B cell (primary cell): ENCODE measurements at regions not wholly inside any gene's neighbourhood (a gene's known extent, or its start where the extent isn't known, plus 50 kb on each side); places are given as distances from the start of the nearest gene placed in this dataset.

Source experiments
- ATAC-seq: fragments of 200-7000 bp; cut with Tn5 transposase; one replicate; pipeline ENCODE4 v1.10.0; 2021; ENCODE audit warnings: low read depth, mild to moderate bottlenecking, moderate number of reproducible peaks, moderate library complexity
- CTCF ChIA-PET: fragments of 350-600 bp; sonication (Branson Sonifier 250); formaldehyde crosslinking; loops from one replicate; lab custom pipeline; 2021; ENCODE audit warnings: antibody characterized with exemption, inconsistent platforms; lab: Charles Lee
- POLR2A ChIA-PET: fragments of 350-600 bp; sonication (Branson Sonifier 250); formaldehyde crosslinking; loops from one replicate; lab custom pipeline; 2021; ENCODE audit warnings: antibody characterized with exemption; lab: Charles Lee
- DNase-seq: peaks from one replicate; pipeline ENCODE4 v3.0.0; 2013
- H2AFZ ChIP-seq: 2 replicates; pipeline ENCODE4 v1.6.1; 2012; ENCODE audit warnings: mild to moderate bottlenecking, low read depth, low read length; ENCODE audit not compliant: insufficient read depth, poor library complexity, severe bottlenecking
- H3K27ac ChIP-seq, 2 donors: 1 replicate in 1 of 2; 2 replicates in 1 of 2; pipeline ENCODE4 v1.5.1; 2012 to 2013; ENCODE audit warnings: low read length in 2 of 2, mild to moderate bottlenecking in 2 of 2, moderate library complexity in 1 of 2
- H3K27me3 ChIP-seq, 4 experiments: fragments of 200-600 bp in 1 of 4; sonication (generic) in 1 of 4; replicated peaks in 1 of 4; 1 replicate in 2 of 4; 2 replicates in 2 of 4; pipeline versions ENCODE4 v1.6.1 to v1.7.0; 2013 to 2016; ENCODE audit warnings: low read length in 3 of 4, mild to moderate bottlenecking in 2 of 4, mixed read lengths in 1 of 4, moderate library complexity in 1 of 4; ENCODE audit not compliant: insufficient read depth in 4 of 4, control insufficient read depth in 3 of 4; ENCODE audit errors: control extremely low read depth in 1 of 4
- H3K36me3 ChIP-seq, 2 experiments: replicated peaks in 1 of 2; 1 replicate in 1 of 2; 2 replicates in 1 of 2; pipeline versions ENCODE4 v1.6.1 to v1.7.1; 2013; ENCODE audit warnings: low read length in 1 of 2; ENCODE audit not compliant: insufficient read depth in 2 of 2, control insufficient read depth in 1 of 2; ENCODE audit errors: control extremely low read depth in 1 of 2, extremely low read depth in 1 of 2
- H3K4me1 ChIP-seq, 2 donors: fragments of 200-600 bp in 1 of 2; sonication (generic) in 1 of 2; 1 replicate in 1 of 2; 2 replicates in 1 of 2; pipeline versions ENCODE4 v1.5.1 to v1.6.1; 2013 to 2017; ENCODE audit warnings: low read length in 2 of 2; ENCODE audit not compliant: control insufficient read depth in 2 of 2, insufficient read depth in 2 of 2
- H3K4me2 ChIP-seq: replicated peaks from 2 replicates; pipeline ENCODE3; 2012; ENCODE audit warnings: mild to moderate bottlenecking, low read depth, low read length; ENCODE audit not compliant: poor library complexity, severe bottlenecking
- H3K4me3 ChIP-seq, 5 experiments: fragments of 200-600 bp in 1 of 5; sonication (generic) in 1 of 5; 1 replicate in 3 of 5; 2 replicates in 2 of 5; pipeline versions ENCODE4 v1.5.1 to v1.7.0; 2011 to 2016; ENCODE audit warnings: low read length in 4 of 5, mild to moderate bottlenecking in 4 of 5, low read depth in 2 of 5, control low read depth in 1 of 5, moderate library complexity in 1 of 5; ENCODE audit not compliant: insufficient read depth in 1 of 5; ENCODE audit errors: control extremely low read depth in 1 of 5, extremely low read depth in 1 of 5
- H3K79me2 ChIP-seq: fragments of 200-600 bp; sonication (generic); one replicate; pipeline ENCODE4 v1.6.0; 2016; ENCODE audit warnings: low read length; ENCODE audit not compliant: control insufficient read depth, insufficient read depth
- H3K9ac ChIP-seq: fragments of 200-600 bp; sonication (generic); 2 replicates; pipeline ENCODE4 v1.6.1; 2017; ENCODE audit warnings: mild to moderate bottlenecking, low read length, moderate library complexity
- H3K9me3 ChIP-seq, 3 donors: one replicate each; pipeline versions ENCODE4 v1.6.1 to v1.7.1; 2013; ENCODE audit warnings: low read length in 2 of 3; ENCODE audit not compliant: control insufficient read depth in 2 of 3, insufficient read depth in 1 of 3; ENCODE audit errors: control extremely low read depth in 1 of 3
- H4K20me1 ChIP-seq: 2 replicates; pipeline ENCODE4 v1.6.0; 2012; ENCODE audit warnings: mild to moderate bottlenecking, low read length; ENCODE audit not compliant: insufficient read depth, control insufficient read depth, poor library complexity, severe bottlenecking
- H3K27ac Mint-ChIP-seq: one replicate; pipeline ENCODE4 v1.8.0; 2021; ENCODE audit warnings: mixed read lengths
- H3K27me3 Mint-ChIP-seq: one replicate; pipeline ENCODE4 v1.8.0; 2021; ENCODE audit warnings: mixed read lengths
- H3K4me1 Mint-ChIP-seq: one replicate; pipeline ENCODE4 v1.8.0; 2021; ENCODE audit warnings: mixed read lengths
- H3K4me3 Mint-ChIP-seq: one replicate; pipeline ENCODE4 v1.8.0; 2021; ENCODE audit warnings: mixed read lengths
- H3K9me3 Mint-ChIP-seq: one replicate; pipeline ENCODE4 v1.8.0; 2022; ENCODE audit warnings: mixed read lengths; ENCODE audit not compliant: insufficient read depth
- CTCF ChIP-seq: fragments of 200-600 bp; IDR thresholded peaks from one replicate; pipeline ENCODE4 v1.8.0; 2022; ENCODE audit warnings: antibody characterized with exemption, mild to moderate bottlenecking
- EZH2 ChIP-seq: IDR thresholded peaks from 2 replicates; pipeline ENCODE4 v1.6.1; 2012; ENCODE audit warnings: borderline replicate concordance, low read depth, mild to moderate bottlenecking, moderate library complexity, low read length; ENCODE audit not compliant: insufficient read depth, poor library complexity, severe bottlenecking
- WGBS: methylation state at CpG from one replicate; pipeline ENCODE4 v1.1.5; 2013; ENCODE audit warnings: missing lambda C conversion rate; ENCODE audit not compliant: insufficient coverage; 5-methylcytosine and 5-hydroxymethylcytosine counted together
- intact Hi-C: fragments of 100-400 bp; cut with micrococcal nuclease; formaldehyde crosslinking; loops from one replicate; pipeline ENCODE4 v1.10.0; 2022

GRCh38 chr13:99863789-99864626 lies 107.6 kb downstream of the ZIC5 start:
- ChIA-PET CTCF (no interaction called here), POLR2A (no interaction called here)
- DNase-seq (no peak), ATAC-seq (no peak)
- H3K4me3 Mint-ChIP-seq = no peak overlapping the region
- no peak overlapping the region for H3K27ac Mint-ChIP-seq
- Histone ChIP-seq H3K27me3 (no peaks in the 10 kb centered on the region), H3K79me2 (no peaks in the 10 kb centered on the region), H3K4me1 (no peaks in the 10 kb centered on the region), H3K9ac (no peak overlapping the region), H2AFZ (no peak overlapping the region), H3K4me2 (no peak overlapping the region), H3K36me3 (no peaks in the 10 kb centered on the region), H3K9me3 (no peaks in the 10 kb centered on the region), H4K20me1 (no peaks in the 10 kb centered on the region), H3K27ac (no peak overlapping the region), H3K4me3 (no peak overlapping the region)
- H3K4me1 Mint-ChIP-seq = no peaks in the 10 kb centered on the region
- 98% methylated on average over 3 of the region's 14 CpGs for WGBS
- intact Hi-C loops = no loop called here
- TF ChIP-seq EZH2 (no peak), CTCF (no peak)
- no peaks in the 10 kb centered on the region for H3K27me3 Mint-ChIP-seq
- no peaks in the 10 kb centered on the region for H3K9me3 Mint-ChIP-seq

- H3K27me3 Mint-ChIP-seq = no peaks in the 10 kb centered on the region
Observed at GRCh38 chr13:99862244-99862643, 109.3 kb downstream of the ZIC5 start.

More at GRCh38 chr13:99862244-99862643, 109.3 kb downstream of the ZIC5 start:
- H3K9ac ChIP-seq = no peak overlapping the region
- Mint-ChIP-seq H3K4me3 (no peak overlapping the region), H3K4me1 (no peaks in the 10 kb centered on the region), H3K27ac (no peak overlapping the region), H3K9me3 (no peaks in the 10 kb centered on the region)
- H3K4me3 ChIP-seq = no peak overlapping the region
- no peaks in the 10 kb centered on the region for H4K20me1 ChIP-seq
- TF ChIP-seq EZH2 = no peak
- no peaks in the 10 kb centered on the region for H3K4me1 ChIP-seq
- no peaks in the 10 kb centered on the region for H3K36me3 ChIP-seq
- H3K4me2 ChIP-seq = no peak overlapping the region
- ATAC-seq = no peak
- POLR2A ChIA-PET = no interaction called here
- no peak for DNase-seq
- H3K9me3 ChIP-seq = no peaks in the 10 kb centered on the region
- 100% methylated on average over 2 of the region's 3 CpGs for WGBS
- H3K27ac ChIP-seq = no peak overlapping the region
- no peaks in the 10 kb centered on the region for H3K27me3 ChIP-seq
- H3K79me2 ChIP-seq = no peaks in the 10 kb centered on the region
- intact Hi-C loops = no loop called here
- CTCF ChIA-PET = no interaction called here
- H2AFZ ChIP-seq = no peak overlapping the region
